ENCODE measurements at regions not wholly inside any gene's neighbourhood (a gene's known extent, or its start where the extent isn't known, plus 50 kb on each side); places are given as distances from the start of the nearest gene placed in this dataset.

- DNase-seq (ENCODE audit: low read depth in 2 of 3, low spot score in 2 of 3) = no peak
Measured at GRCh38 chr11:111444040-111444439, 65.0 kb upstream of the POU2AF1 start.

DNA sequence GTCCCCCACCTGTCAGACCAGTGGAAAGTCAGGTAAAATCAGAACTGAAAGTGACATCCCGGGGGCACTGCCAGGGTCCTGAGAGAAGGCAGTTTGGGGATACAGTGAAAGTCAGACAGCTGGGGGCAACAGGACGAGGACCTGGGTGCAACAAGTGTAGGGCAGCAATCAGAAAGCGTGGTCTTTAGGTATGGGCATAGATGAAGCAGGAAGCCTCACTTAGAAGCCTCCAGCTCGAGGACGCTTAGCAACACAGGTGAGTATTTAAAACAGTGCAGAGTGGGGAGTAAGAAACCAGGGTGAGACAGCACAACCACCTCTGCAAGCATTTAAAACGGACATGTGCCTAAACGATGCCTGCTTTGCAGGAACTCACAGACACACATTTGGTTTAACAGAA lies 64.6 kb upstream of the POU2AF1 start:
- no peak for DNase-seq (ENCODE audit: low read depth in 2 of 3, low spot score in 2 of 3)

- DNase-seq (ENCODE audit: low read depth in 2 of 3, low spot score in 2 of 3) = no peak
Measured at GRCh38 chr11:111443032-111443431, 64.0 kb upstream of the POU2AF1 start.

DNA sequence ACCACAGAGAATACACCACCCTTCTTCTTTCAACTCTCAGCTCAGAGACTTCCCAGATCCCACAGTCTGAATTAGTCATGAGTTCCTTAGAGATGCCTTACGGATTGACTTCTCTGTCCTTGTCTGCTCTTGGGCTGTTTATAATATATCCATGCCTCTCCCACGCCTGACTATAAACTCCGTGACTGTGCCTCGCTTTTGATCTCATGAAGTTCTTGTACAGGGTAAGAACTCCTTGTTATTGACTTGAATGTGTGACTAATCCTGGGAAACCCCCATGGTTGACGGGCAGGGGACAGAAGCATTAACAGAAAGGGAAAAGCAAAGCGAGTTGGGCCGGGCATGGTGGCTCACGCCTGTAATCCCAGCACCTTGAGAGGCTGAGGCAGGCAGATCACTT lies 62.4 kb upstream of the POU2AF1 start:
- no peak for DNase-seq (ENCODE audit: low read depth in 2 of 3, low spot score in 2 of 3)

GRCh38 chr11:111440416-111441205 lies 61.5 kb upstream of the POU2AF1 start:
- DNase-seq (ENCODE audit: low read depth in 2 of 3, low spot score in 2 of 3) = no peak

DNA sequence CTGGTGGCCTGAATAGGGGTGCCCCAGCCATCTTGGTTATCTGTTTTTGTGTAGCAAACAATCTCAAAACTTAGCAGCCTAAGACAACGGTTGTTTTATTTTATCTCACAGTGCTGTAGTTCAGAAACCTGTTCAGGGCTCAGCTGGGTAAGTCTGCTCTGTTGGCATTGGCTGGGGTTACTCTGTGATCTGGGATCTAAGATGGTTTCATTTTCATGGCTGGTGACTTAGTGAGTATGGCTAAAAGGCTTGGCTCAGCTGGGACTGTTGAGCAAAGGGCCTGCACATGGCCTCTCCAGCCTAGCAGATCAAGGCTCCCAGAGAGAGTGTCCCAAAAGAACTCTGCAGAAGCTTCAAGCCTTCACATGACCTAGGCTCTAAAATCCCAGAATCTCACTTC lies 60.8 kb upstream of the POU2AF1 start:
- DNase-seq (ENCODE audit: low read depth in 2 of 3, low spot score in 2 of 3) = no peak

DNA sequence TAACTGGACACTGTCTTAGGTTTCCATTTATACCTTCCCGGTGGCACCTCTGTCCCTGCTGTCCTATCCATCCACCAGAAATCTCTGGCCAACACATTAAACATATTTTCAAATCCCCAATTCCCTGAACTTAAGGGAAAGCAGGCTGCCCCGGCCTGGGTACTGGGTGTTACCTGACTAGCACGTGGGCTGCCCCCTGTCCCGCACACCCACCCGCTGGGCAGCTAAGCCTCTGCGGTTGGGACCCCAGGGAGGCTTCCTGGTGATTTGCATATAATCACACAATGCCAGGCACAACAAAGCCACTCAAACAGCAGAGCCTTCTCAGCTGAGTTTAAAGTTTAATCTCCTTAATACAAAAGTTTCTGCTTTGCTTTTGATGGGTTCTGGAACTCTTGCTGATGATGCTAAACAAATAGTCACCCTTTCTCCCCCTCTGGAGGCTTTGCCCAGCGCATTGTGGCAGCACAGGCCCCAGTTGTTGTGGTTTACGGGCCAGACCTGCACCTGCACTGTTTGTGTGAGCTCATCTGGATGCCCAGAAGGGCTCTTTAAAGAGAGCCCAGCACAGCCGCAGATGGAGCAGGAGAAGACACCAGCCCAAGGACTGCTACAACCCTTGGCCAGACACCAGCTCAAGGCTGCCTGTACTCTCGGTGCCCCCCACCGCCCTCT lies 59.9 kb upstream of the POU2AF1 start:
- DNase-seq (ENCODE audit: low read depth in 2 of 3, low spot score in 2 of 3) = no peak

DNA sequence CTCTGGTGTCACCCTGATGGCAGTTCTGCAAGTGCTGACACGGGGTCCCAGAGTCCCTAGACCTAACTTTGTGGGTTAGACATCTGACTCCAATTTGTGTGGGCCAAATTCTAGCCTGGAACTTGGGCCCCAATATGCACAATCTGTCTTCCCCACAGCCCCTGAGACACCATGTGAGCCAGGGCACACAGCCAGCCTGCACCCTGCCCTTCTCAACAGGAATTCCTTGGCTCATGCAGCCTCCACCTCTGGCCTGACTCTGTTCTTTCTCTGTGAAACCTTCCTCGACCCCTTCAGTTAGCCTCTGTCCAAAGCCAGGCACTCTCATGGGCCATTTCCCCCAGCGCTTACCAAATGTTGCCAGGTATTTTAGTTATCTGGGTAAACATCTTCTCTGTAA lies 59.1 kb upstream of the POU2AF1 start:
- no peak for DNase-seq (ENCODE audit: low read depth in 2 of 3, low spot score in 2 of 3)

GRCh38 chr11:111435046-111435698 lies 56.1 kb upstream of the POU2AF1 start:
- no peak for DNase-seq (ENCODE audit: low read depth in 2 of 3, low spot score in 2 of 3)

GRCh38 chr11:111429066-111429506 lies 50.0 kb upstream of the POU2AF1 start:
- peak in 2 of 3 donors; percentile 44 to 67 for DNase-seq (ENCODE audit: low read depth in 2 of 3, low spot score in 2 of 3)

Data from hematopoietic multipotent progenitor cell (in vitro differentiated cells).